GM12872 (cell line): ENCODE measurements at regions not wholly inside any gene's neighbourhood (a gene's known extent, or its start where the extent isn't known, plus 50 kb on each side); places are given as distances from the start of the nearest gene placed in this dataset.

Source experiments
- CTCF ChIP-seq: IDR thresholded peaks from 3 replicates; pipeline ENCODE4 v1.5.1; 2011; ENCODE audit warnings: low read depth, mild to moderate bottlenecking, low read length, moderate library complexity; ENCODE audit not compliant: insufficient read depth

GRCh38 chr5:159465604-159466003 is 135.3 kb upstream of the IL12B start:
- TF ChIP-seq CTCF: no peak

- no peak for TF ChIP-seq CTCF
Measured at GRCh38 chr5:159467666-159468065, 137.4 kb upstream of the IL12B start.

GRCh38 chr5:159469496-159470372 is 139.4 kb upstream of the IL12B start:
- TF ChIP-seq CTCF: no peak

DNA sequence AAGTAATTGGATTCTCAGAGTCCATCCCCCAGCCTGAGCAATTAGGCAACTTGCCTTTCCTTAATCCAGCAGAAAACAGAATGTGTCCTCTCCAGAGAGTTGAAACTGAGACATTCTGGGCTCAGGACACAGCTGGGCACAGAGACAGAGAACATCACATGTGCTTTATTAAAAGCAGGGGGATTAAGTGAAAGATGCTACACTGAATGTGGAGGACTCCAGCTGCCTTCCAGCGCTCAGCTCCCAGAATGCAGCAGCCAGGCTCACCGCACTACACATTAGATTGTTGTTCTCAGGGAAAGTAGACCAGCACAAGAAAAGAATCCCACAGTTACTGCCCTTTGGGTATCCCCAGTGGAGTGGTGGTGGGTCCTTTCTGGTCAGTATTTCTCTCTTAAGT is 141.6 kb upstream of the IL12B start:
- TF ChIP-seq CTCF: no peak

DNA sequence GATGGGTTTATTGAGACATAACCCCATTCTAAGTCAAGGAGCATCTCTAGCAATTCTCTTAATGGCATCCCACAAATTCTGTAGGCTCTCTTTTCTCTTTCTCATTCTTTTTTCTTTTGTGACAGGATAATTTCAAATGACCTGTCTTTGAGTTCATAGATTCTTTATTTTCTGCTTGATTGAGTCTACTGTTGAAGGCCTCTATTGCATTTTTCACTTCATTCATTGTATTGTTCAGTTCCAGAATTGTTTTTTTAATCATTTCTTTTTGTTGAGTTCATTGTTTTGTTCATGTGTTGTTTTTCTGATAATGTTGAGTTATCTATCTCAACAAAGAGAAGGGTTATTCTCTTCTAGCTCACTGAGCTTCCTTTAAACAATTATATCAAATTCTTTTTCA is 144.7 kb upstream of the IL12B start:
- TF ChIP-seq CTCF: no peak

GRCh38 chr5:159478950-159479349 is 148.7 kb upstream of the IL12B start:
- TF ChIP-seq CTCF: no peak

DNA sequence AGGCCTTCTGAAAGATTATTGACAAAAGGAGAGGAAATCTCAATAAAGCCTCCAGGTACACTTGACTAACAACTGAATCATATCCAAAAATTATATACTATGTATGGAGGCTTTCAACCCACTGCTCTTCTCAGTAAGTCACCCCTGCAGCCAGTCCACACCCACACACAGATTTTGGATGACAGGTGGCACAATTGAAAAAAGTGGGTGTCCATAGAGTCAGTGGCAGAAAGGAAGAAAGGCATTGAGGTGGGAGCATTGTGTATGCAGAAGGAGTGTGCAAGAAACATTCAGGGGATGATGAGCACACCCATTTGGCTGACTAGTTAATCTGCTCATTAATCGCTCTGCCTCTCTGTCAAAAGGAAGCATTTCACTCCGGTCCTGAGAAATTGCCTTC is 150.6 kb upstream of the IL12B start:
- TF ChIP-seq CTCF: no peak
